ENCODE measurements at regions not wholly inside any gene's neighbourhood (a gene's known extent, or its start where the extent isn't known, plus 50 kb on each side); places are given as distances from the start of the nearest gene placed in this dataset.

DNA sequence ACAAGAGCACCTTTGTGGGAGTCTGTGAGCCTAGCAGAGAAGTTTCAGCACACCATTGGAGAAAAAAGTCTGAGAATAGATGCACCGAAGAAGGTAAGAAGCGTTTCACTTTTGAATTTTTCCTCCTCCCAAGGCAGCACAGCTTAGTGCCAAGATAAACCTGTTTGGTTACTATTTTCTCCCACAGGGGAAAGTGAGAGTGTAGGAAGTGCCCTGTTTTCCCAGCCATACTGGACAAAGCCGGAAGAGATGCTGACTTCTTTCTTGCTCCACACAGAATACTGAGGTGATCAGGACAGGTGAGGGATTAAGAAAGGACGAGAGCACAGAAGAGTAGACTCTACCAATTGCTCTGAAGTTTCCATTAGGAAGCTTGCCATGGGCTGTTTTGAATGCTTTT is 1011.0 kb upstream of the MIR17HG start:
- TF ChIP-seq ZNF274 (IDR thresholded peaks at IDR 0.05; ENCODE audit: low read depth, low read length) (no peak), SUZ12 (IDR thresholded peaks at IDR 0.05; ENCODE audit: extremely low read depth, insufficient read depth, insufficient read length) (no peak), YY1 (IDR thresholded peaks at IDR 0.05; ENCODE audit: insufficient read depth, insufficient read length) (no peak)
